NCI-H2196 treated with DMSO at 0.1 percent for 48 hours (cell line): ENCODE measurements at regions not wholly inside any gene's neighbourhood (a gene's known extent, or its start where the extent isn't known, plus 50 kb on each side); places are given as distances from the start of the nearest gene placed in this dataset.
"Not testable (repeated sequence)": the region's sequence is repeated elsewhere in the genome, so short reads cannot be mapped to it uniquely, and the experiment has no call there.

ENCODE experiments used
- DNase-seq: peaks from one replicate; lab custom pipeline; 2025; ENCODE audit not compliant: unreplicated experiment; lab: John Stamatoyannopoulos, UW

- DNase-seq: no peak
These were observed 55.2 kb upstream of the GBE1 start for GRCh38 chr3:81816473-81817250.

DNA sequence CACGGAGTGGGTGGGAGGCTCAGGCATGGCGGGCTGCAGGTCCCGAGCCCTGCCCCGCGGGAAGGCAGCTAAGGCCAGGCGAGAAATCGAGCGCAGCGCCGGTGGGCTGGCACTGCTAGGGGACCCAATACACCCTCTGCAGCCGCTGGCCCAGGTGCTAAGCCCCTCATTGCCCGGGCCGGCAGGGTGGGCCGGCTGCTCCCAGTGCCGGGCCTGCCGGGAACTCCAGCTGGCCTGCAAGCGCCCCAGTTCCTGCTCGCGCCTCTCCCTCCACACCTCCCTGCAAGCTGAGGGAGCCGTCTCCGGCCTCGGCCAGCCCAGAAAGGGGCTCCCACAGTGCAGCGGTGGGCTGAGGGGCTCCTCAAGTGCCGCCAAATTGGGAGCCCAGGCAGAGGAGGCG is 50.7 kb upstream of the GBE1 start:
- DNase-seq: not testable (repeated sequence)
